GM12878 (cell line): ENCODE measurements at regions not wholly inside any gene's neighbourhood (a gene's known extent, or its start where the extent isn't known, plus 50 kb on each side); places are given as distances from the start of the nearest gene placed in this dataset.

Source experiments
- ETV6 ChIP-seq, 2 experiments: fragments of 450-650 bp in 1 of 2; IDR thresholded peaks in 1 of 2; conservative IDR thresholded peaks in 1 of 2; 2 replicates each; pipeline ENCODE4 v1.6.1; 2014; ENCODE audit warnings: antibody characterized with exemption in 1 of 2, borderline replicate concordance in 1 of 2, low read depth in 1 of 2, mild to moderate bottlenecking in 1 of 2, moderate library complexity in 1 of 2
- SMAD1 ChIP-seq: fragments of 450-650 bp; IDR thresholded peaks from 2 replicates; pipeline ENCODE4 v1.6.1; 2018; ENCODE audit warnings: mild to moderate bottlenecking, low read depth; ENCODE audit not compliant: partially characterized antibody
- ZZZ3 ChIP-seq: IDR thresholded peaks from 2 replicates; pipeline ENCODE4 v1.6.1; 2011; ENCODE audit warnings: low read depth; ENCODE audit not compliant: control insufficient read depth, insufficient read length

DNA sequence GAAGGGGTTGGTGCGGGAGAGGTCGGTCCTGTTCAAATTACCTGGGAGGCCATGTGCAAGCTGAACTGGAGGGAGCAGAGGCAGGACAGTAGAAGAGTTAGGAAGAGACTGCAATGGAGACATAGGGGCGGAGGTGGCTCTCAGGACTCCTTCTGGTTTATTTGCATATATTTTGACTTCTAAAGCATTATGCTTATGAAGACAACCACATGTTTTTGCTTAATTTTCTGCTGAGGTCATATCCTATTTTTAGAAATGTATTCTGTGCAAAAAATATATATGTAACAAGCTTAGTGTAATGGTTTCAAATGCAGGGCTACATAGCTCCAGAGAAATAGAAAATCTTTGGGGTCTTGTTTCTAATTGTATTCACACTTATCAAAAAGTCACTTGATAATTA lies 137.0 kb upstream of the MDM1 start:
- TF ChIP-seq ZZZ3, result no peak
- no peak for TF ChIP-seq SMAD1
- TF ChIP-seq ETV6 (conservative IDR thresholded peaks at IDR 0.05 in 1 of 2, IDR thresholded peaks at IDR 0.05 in 1 of 2; ENCODE audit: borderline replicate concordance in 1 of 2, low read depth in 1 of 2), result no peak
